Panc1 (cell line): ENCODE measurements at regions not wholly inside any gene's neighbourhood (a gene's known extent, or its start where the extent isn't known, plus 50 kb on each side); places are given as distances from the start of the nearest gene placed in this dataset.

Source experiments
- ATAC-seq: fragments of 200-7000 bp; cut with Tn5 transposase; 2 replicates; pipeline ENCODE4 v1.9.1; 2020; ENCODE audit warnings: mild to moderate bottlenecking, moderate library complexity
- BruUV-seq: library from RNA; stranded (reverse); fragments of 400-500 nt; replicated peaks from 2 replicates; lab custom pipeline; 2021; lab: Mats Ljungman, UMichigan
- CTCF ChIA-PET: fragments of 300-600 bp; sonication (Branson Sonifier 250); formaldehyde crosslinking; loops from one replicate; lab custom pipeline; 2022; ENCODE audit warnings: antibody characterized with exemption; lab: Charles Lee
- POLR2A ChIA-PET: fragments of 300-600 bp; sonication (Branson Sonifier 250); formaldehyde crosslinking; loops from one replicate; lab custom pipeline; 2022; ENCODE audit warnings: antibody characterized with exemption; lab: Charles Lee
- DNase-seq: peaks from one replicate; pipeline ENCODE4 v3.0.0-alpha.2; 2010; ENCODE audit warnings: low read depth, low spot score
- H3K27ac ChIP-seq: 2 replicates; pipeline ENCODE4 v1.5.1; 2011; ENCODE audit warnings: mild to moderate bottlenecking, low read length, inconsistent platforms
- H3K27me3 ChIP-seq: fragments of 200-500 bp; sonication (Bioruptor generic); 2 replicates; pipeline ENCODE4 v1.6.0; 2014; ENCODE audit warnings: low read length, inconsistent platforms; ENCODE audit not compliant: control insufficient read depth, insufficient read depth
- H3K36me3 ChIP-seq: fragments of 200-500 bp; sonication (Bioruptor generic); 2 replicates; pipeline ENCODE4 v1.5.1; 2014; ENCODE audit warnings: inconsistent platforms, mild to moderate bottlenecking, low read length, moderate library complexity; ENCODE audit not compliant: control insufficient read depth, insufficient read depth
- H3K4me1 ChIP-seq: 2 replicates; pipeline ENCODE4 v1.5.1; 2011; ENCODE audit warnings: inconsistent platforms, mild to moderate bottlenecking, low read length, moderate library complexity; ENCODE audit not compliant: control insufficient read depth, insufficient read depth
- H3K4me3 ChIP-seq, 2 experiments: 2 replicates each; pipeline ENCODE4 v1.5.1; 2011 to 2012; ENCODE audit warnings: low read depth in 2 of 2, low read length in 2 of 2, mild to moderate bottlenecking in 2 of 2, inconsistent platforms in 1 of 2, moderate library complexity in 1 of 2
- H3K9me3 ChIP-seq: fragments of 200-500 bp; sonication (Bioruptor generic); 2 replicates; pipeline ENCODE4 v1.5.1; 2014; ENCODE audit warnings: low read depth, mild to moderate bottlenecking, inconsistent platforms, low read length, moderate library complexity; ENCODE audit not compliant: control insufficient read depth, insufficient read depth
- POLR2AphosphoS5 ChIP-seq: IDR thresholded peaks from 2 replicates; pipeline ENCODE4 v1.6.1; 2012; ENCODE audit warnings: mild to moderate bottlenecking, low read depth, low read length, moderate library complexity
- SIN3A ChIP-seq: IDR thresholded peaks from 2 replicates; pipeline ENCODE4 v1.6.1; 2012; ENCODE audit warnings: low read depth, mild to moderate bottlenecking, low read length, moderate library complexity, borderline replicate concordance; ENCODE audit not compliant: insufficient read depth
- TCF7L2 ChIP-seq: IDR thresholded peaks from 2 replicates; pipeline ENCODE4 v1.6.1; 2011; ENCODE audit warnings: mild to moderate bottlenecking, low read depth, low read length, inconsistent platforms
- in situ Hi-C: cut with HindIII; loops from 2 replicates; pipeline ENCODE4 v1.10.0; 2016; ENCODE audit warnings: low sequenced_read_pairs, low pct_unique_long_range_greater_than_20kb
- intact Hi-C: fragments of 100-400 bp; cut with micrococcal nuclease; formaldehyde crosslinking; loops from one replicate; pipeline ENCODE4 v1.10.0; 2022; ENCODE audit not compliant: unreplicated experiment
- TF ChIP-seq, protein P1 (sequence below): fragments of 450-650 bp; IDR thresholded peaks from 2 replicates; pipeline ENCODE4 v1.5.1; 2017; ENCODE audit warnings: mild to moderate bottlenecking
- TF ChIP-seq, protein P2 (sequence below), 2 experiments: IDR thresholded peaks; 2 replicates each; pipeline ENCODE4 v1.6.1; 2011 to 2012; ENCODE audit warnings: low read depth in 2 of 2, control low read depth in 1 of 2, low read length in 1 of 2, mild to moderate bottlenecking in 1 of 2, moderate library complexity in 1 of 2; ENCODE audit not compliant: insufficient read depth in 1 of 2

DNA sequence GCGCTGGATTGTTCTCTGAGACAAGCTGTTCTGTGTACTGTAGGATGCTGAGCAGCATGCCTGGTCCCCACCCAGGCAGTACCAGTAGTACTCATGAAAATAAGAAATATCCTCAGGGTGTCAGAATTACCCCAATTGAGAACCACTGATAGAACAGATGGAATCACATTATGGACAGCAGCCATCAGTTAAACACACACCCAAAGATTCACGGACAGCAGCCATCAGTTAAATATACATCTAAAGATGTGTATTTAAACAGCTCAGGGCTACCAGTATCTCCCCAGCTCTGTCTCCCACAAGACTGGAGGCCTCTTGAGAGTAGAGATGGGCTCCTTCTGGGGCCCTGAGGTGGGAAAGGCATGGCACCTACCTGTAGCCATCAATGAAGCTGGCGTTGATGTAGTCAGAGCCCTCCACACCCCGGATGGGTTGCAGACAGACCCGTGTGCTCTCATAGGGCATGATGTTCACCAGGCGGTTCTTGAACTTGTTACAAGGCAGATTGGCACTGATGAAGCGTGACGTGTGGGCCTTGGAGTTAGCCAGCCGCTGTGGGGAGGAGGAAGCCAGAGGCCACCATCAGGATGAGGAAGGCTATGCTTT, 129.3 kb downstream of the PTPRS start:
- TF ChIP-seq POLR2AphosphoS5 (no peak), TCF7L2 (no peak), SIN3A (no peak)
- TF ChIP-seq, protein P1, sequence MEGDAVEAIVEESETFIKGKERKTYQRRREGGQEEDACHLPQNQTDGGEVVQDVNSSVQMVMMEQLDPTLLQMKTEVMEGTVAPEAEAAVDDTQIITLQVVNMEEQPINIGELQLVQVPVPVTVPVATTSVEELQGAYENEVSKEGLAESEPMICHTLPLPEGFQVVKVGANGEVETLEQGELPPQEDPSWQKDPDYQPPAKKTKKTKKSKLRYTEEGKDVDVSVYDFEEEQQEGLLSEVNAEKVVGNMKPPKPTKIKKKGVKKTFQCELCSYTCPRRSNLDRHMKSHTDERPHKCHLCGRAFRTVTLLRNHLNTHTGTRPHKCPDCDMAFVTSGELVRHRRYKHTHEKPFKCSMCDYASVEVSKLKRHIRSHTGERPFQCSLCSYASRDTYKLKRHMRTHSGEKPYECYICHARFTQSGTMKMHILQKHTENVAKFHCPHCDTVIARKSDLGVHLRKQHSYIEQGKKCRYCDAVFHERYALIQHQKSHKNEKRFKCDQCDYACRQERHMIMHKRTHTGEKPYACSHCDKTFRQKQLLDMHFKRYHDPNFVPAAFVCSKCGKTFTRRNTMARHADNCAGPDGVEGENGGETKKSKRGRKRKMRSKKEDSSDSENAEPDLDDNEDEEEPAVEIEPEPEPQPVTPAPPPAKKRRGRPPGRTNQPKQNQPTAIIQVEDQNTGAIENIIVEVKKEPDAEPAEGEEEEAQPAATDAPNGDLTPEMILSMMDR, result no peak
- TF ChIP-seq, protein P2, sequence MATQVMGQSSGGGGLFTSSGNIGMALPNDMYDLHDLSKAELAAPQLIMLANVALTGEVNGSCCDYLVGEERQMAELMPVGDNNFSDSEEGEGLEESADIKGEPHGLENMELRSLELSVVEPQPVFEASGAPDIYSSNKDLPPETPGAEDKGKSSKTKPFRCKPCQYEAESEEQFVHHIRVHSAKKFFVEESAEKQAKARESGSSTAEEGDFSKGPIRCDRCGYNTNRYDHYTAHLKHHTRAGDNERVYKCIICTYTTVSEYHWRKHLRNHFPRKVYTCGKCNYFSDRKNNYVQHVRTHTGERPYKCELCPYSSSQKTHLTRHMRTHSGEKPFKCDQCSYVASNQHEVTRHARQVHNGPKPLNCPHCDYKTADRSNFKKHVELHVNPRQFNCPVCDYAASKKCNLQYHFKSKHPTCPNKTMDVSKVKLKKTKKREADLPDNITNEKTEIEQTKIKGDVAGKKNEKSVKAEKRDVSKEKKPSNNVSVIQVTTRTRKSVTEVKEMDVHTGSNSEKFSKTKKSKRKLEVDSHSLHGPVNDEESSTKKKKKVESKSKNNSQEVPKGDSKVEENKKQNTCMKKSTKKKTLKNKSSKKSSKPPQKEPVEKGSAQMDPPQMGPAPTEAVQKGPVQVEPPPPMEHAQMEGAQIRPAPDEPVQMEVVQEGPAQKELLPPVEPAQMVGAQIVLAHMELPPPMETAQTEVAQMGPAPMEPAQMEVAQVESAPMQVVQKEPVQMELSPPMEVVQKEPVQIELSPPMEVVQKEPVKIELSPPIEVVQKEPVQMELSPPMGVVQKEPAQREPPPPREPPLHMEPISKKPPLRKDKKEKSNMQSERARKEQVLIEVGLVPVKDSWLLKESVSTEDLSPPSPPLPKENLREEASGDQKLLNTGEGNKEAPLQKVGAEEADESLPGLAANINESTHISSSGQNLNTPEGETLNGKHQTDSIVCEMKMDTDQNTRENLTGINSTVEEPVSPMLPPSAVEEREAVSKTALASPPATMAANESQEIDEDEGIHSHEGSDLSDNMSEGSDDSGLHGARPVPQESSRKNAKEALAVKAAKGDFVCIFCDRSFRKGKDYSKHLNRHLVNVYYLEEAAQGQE (IDR thresholded peaks at IDR 0.05; ENCODE audit: insufficient read depth in 1 of 2, low read depth in 2 of 2, low read length in 1 of 2), result no peak
- H3K9me3 ChIP-seq, result no peaks in the 10 kb centered on the region
- in situ Hi-C loops, result no loop called here

DNA sequence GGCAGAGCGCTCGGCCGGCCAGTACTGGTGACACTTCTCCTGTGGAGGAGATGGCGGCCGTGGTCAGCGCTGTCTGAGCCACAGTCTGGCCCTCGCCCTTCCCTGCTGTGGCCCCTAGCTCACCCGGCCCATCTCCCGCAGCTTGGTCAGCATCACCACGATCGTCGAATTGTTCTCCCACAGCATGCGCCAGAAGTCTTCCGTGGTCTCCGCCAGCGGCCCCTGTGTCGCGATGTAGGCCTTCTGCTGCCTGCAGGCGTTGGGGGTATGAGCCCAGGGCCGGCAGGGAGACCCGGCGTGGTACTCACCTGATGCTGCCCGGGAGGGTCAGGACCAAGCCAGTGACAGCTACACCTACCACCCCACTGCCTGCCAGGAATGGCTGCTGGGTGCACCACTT, 130.1 kb downstream of the PTPRS start:
- no peak for ATAC-seq

More for the DNA sequence above, 129.3 kb downstream of the PTPRS start:
- ChIA-PET CTCF (no interaction called here), POLR2A (no interaction called here)
- H3K4me1 ChIP-seq, result no peaks in the 10 kb centered on the region
- ATAC-seq (no peak), DNase-seq (no peak)
- H3K27me3 ChIP-seq, result no peaks in the 10 kb centered on the region
- no peak overlapping the region for H3K4me3 ChIP-seq
- intact Hi-C loops, result no loop called here
- no peak overlapping the region for H3K27ac ChIP-seq
- no peaks in the 10 kb centered on the region for H3K36me3 ChIP-seq
- no TSS peak for BruUV-seq

More for the DNA sequence above, 130.1 kb downstream of the PTPRS start:
- in situ Hi-C loops (no loop called here), intact Hi-C loops (no loop called here)
- H3K36me3 ChIP-seq, result no peaks in the 10 kb centered on the region
- CTCF ChIA-PET, result no interaction called here
- H3K27ac ChIP-seq, result no peak overlapping the region
- no peak overlapping the region for H3K4me3 ChIP-seq
- TF ChIP-seq, protein P2 (IDR thresholded peaks at IDR 0.05; ENCODE audit: insufficient read depth in 1 of 2, low read depth in 2 of 2, low read length in 1 of 2), result no peak
- no peak for TF ChIP-seq POLR2AphosphoS5
- TF ChIP-seq TCF7L2, result no peak
- no peak for TF ChIP-seq SIN3A
- TF ChIP-seq, protein P1, result no peak
- POLR2A ChIA-PET, result no interaction called here
- H3K4me1 ChIP-seq, result no peaks in the 10 kb centered on the region
- H3K9me3 ChIP-seq, result no peaks in the 10 kb centered on the region
- no TSS peak for BruUV-seq
- no peak for DNase-seq
- no peaks in the 10 kb centered on the region for H3K27me3 ChIP-seq
